GM12892 (cell line): ENCODE measurements at regions not wholly inside any gene's neighbourhood (a gene's known extent, or its start where the extent isn't known, plus 50 kb on each side); places are given as distances from the start of the nearest gene placed in this dataset.
A peak's percentile ranks its signal among the peaks of the same experiment; 100 is the strongest.

Experiments
- DNase-seq: peaks from one replicate; pipeline ENCODE4 v3.0.0; 2011; ENCODE audit not compliant: insufficient read length
- FAIRE-seq: peaks from 2 replicates; lab custom pipeline; 2011; peaks lifted over from hg19 to GRCh38; lab: Jason Lieb, UNC
- POLR2A ChIP-seq: IDR thresholded peaks from 2 replicates; pipeline ENCODE4 v1.6.1; 2011; ENCODE audit warnings: low read depth, low read length, control low read depth
- POLR2AphosphoS5 ChIP-seq: IDR thresholded peaks from 2 replicates; pipeline ENCODE4 v1.6.1; 2011; ENCODE audit warnings: low read depth, low read length, control low read depth
- TAF1 ChIP-seq: IDR thresholded peaks from 2 replicates; pipeline ENCODE4 v1.6.1; 2011; ENCODE audit warnings: low read depth, mild to moderate bottlenecking, control low read depth, low read length, borderline replicate concordance

DNA sequence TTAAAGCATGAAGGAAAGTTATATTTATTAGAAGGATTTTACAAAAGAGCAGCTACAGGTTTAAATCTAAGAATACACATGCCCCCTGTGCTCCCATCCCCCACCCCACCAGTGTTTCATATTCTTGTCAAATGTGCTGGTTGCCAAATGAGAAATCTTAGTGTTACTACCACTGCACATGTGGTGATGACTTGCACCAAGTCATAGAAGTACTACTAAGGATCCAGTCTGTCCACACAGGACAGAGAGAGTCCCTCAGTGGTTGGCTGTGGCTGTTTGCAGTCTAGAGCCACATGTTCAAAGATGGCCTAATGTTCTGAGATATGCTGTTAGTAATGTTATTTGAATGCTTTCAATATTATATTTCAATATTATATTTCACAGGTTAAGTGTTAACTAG lies 268.8 kb downstream of the ADAMTS20 start:
- FAIRE-seq = no peak
- TF ChIP-seq POLR2AphosphoS5 (no peak), TAF1 (no peak), POLR2A (no peak)
- DNase-seq = no peak

DNA sequence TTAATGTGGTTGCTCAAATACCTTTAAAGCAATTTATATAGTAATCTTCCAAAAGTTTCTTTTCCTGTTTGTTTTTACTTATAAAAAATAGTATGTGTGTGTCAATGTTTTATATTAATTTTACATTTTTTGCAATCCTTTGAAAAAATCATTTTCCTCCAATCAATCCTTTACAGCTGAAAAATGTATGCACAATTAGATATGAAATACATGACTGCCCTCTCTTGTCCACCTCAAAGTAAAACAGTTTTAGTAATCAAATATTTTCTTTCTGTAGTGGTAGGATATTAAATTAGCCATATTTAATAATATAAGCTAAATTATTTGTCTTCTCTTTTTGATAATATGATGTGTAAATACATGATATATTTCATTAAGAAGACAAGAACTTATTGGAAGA lies 269.9 kb downstream of the ADAMTS20 start:
- TF ChIP-seq POLR2A = no peak
- TF ChIP-seq POLR2AphosphoS5 = no peak
- no peak for TF ChIP-seq TAF1
- DNase-seq (no peak), FAIRE-seq (no peak)

DNA sequence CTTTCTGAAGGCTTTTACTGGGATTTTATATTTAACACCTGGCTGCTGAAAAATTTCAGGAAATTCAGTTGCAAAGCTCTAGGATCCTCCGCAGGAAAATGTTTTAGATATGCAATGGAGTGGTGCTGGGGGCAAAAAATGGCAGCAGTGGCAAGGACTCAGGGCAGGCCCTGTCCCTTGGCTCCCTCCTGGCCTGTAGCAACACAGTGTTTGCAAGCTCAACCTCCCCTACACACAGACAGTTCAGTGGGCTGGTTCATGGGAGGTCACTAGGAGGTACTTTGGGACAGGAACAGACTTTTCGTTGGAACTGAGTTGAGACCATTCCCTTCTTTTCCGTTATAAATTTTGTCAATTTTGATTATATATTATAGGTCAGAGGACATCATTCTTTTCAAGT lies 270.4 kb downstream of the ADAMTS20 start:
- DNase-seq (no peak), FAIRE-seq (peak; percentile 21)
- TF ChIP-seq POLR2A = no peak
- no peak for TF ChIP-seq TAF1
- no peak for TF ChIP-seq POLR2AphosphoS5

- DNase-seq (no peak), FAIRE-seq (no peak)
- TF ChIP-seq TAF1 = no peak
Observed at GRCh38 chr12:43278541-43278832, 273.5 kb downstream of the ADAMTS20 start.

DNA sequence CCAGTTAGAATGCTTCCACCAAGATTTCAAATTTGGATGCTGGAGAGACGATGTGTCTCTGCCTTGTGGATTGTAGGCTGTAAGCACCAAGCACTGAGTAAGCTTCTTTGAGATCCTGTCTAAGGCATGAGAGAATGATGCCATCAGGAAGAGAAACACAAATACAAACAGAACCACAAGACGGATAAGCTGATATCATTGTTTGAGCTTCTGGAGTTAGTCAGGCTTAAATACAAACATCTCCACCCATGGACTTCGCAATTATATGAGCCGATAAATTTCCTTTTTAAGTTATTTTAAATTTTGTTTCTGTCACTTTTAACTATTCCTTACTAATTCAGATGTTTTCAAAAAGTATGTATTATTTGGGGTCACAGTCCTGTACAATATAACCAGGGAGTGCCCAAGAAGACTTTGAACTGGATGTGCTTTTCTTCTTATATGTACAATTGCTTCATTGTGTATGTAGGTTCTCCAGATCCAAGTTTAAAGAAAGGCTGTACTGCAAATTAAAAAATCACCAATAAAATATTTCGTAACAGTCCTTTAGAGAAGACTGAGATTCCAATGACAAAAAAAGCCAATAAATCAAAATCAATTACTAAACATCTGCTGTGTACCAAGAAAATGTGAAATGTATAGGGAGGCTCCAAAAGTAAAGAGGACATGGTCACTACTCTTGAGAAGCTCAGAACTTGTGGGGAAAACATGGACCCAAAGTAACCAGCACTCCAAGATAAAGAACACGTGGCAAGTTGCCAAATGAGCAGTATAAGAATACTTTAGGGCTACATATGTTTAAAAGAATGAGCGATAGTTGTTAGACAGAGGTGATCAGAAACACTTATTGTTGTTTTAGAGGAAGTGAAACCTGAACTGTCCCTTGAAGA lies 274.1 kb downstream of the ADAMTS20 start:
- no peak for TF ChIP-seq POLR2A
- TF ChIP-seq POLR2AphosphoS5 = no peak
- TF ChIP-seq TAF1 = no peak
- DNase-seq (no peak), FAIRE-seq (no peak)

GRCh38 chr12:43273467-43273866 lies 278.5 kb downstream of the ADAMTS20 start:
- no peak for FAIRE-seq
- DNase-seq = no peak
- TF ChIP-seq TAF1 (no peak), POLR2A (no peak), POLR2AphosphoS5 (no peak)

- DNase-seq (no peak), FAIRE-seq (no peak)
- TF ChIP-seq POLR2AphosphoS5 = no peak
- no peak for TF ChIP-seq TAF1
- TF ChIP-seq POLR2A = no peak
Observed at GRCh38 chr12:43271659-43272058, 280.3 kb downstream of the ADAMTS20 start.

DNA sequence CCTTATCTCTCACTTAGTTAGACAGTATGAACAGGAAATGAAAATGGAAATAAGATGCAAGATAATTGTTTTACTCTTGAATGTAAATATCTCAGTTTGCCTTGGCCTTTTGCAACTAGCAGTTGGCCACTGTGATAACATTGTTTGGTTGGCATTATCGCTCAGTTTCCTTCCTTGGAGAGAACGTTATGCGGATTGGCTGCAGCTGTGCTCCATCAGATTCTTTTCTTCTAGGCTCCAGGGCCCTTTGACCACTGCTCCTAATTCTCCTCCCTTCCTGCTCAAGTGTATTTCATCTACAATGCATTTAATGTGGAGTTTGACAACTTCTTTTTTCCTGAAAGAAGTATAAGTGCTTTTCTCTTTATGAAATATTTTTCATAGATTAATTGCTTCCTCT lies 284.2 kb downstream of the ADAMTS20 start:
- no peak for DNase-seq
- FAIRE-seq = no peak
- no peak for TF ChIP-seq POLR2AphosphoS5
- TF ChIP-seq TAF1 = no peak
- no peak for TF ChIP-seq POLR2A

DNA sequence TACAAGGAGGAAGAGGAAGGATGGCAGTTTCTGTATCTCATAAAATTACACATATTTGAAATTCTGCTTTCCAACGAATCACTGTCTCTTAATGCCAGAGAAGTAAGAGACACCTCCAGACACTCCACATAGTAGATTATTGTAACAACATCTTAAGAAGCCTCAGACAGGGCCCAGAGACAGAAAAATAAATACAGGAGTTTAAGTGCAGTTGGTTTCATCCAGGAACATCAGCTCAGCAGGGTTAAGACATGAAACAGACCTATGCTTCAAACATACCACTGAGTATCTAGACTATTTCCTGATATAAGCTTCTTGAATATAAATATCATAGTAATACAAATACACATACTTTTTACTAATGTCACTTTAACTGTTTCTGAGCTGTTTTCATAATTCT lies 290.3 kb downstream of the ADAMTS20 start:
- DNase-seq = no peak
- TF ChIP-seq POLR2AphosphoS5 = no peak
- TF ChIP-seq TAF1 = no peak
- no peak for TF ChIP-seq POLR2A
- FAIRE-seq = no peak

- DNase-seq (no peak), FAIRE-seq (no peak)
- TF ChIP-seq POLR2A = no peak
- TF ChIP-seq TAF1 = no peak
- no peak for TF ChIP-seq POLR2AphosphoS5
Observed at GRCh38 chr12:43255522-43256111, 296.4 kb downstream of the ADAMTS20 start.

DNA sequence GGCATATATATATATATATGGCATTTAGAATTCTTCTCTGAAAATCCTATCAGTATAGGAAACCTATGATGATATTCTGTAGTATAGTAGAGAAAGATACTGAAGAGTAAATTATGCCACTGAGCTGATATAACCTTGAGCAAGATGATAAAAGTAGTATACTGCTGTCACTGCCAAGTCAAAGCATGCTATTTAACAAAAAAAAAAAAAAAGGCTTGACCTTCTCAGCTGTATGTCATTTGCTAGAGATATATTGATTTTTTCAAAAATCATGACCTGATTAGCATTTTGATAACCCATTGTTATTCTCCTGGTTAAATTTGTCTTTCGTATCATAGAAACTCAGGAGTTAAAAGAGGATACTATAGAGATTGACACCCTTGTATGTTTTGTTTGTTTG lies 299.4 kb downstream of the ADAMTS20 start:
- TF ChIP-seq POLR2A = no peak
- TF ChIP-seq TAF1 = no peak
- no peak for TF ChIP-seq POLR2AphosphoS5
- FAIRE-seq (no peak), DNase-seq (no peak)

DNA sequence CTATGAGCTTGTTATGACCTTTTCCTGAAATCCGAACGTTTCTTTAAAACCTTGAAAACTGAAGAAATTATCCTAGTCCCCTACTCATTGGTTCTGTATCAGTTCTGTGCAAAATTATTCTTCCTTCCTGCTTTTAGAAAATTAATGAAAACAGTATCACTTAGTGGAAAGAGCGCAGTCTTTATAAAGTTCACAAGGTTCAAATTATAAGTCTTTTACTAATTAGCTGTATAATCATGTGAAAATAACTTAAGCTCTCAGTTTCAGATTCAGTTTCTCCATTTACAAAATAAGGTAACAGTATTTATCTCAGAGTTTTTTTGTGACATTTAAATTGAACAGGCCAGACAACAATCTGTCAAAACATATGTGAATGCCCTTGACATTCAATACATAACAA lies 306.1 kb downstream of the ADAMTS20 start:
- TF ChIP-seq POLR2A (no peak), TAF1 (no peak), POLR2AphosphoS5 (no peak)
- FAIRE-seq (no peak), DNase-seq (no peak)
